Activated naive CD8-positive, alpha-beta T cell (primary cell): ENCODE measurements at regions not wholly inside any gene's neighbourhood (a gene's known extent, or its start where the extent isn't known, plus 50 kb on each side); places are given as distances from the start of the nearest gene placed in this dataset.

Source experiments
- H3K27ac Mint-ChIP-seq: one replicate; pipeline ENCODE4 v1.8.0; 2021; ENCODE audit warnings: mixed read lengths
- H3K27me3 Mint-ChIP-seq: one replicate; pipeline ENCODE4 v1.8.0; 2021; ENCODE audit warnings: mixed read lengths
- H3K36me3 Mint-ChIP-seq: one replicate; pipeline ENCODE4 v1.8.0; 2021; ENCODE audit warnings: mixed read lengths
- H3K4me1 Mint-ChIP-seq: one replicate; pipeline ENCODE4 v1.8.0; 2021; ENCODE audit warnings: low read depth, mixed read lengths
- H3K4me3 Mint-ChIP-seq: one replicate; pipeline ENCODE4 v1.8.0; 2021; ENCODE audit warnings: mild to moderate bottlenecking, mixed read lengths
- H3K9me3 Mint-ChIP-seq: one replicate; pipeline ENCODE4 v1.8.0; 2021; ENCODE audit warnings: low read depth, mixed read lengths

GRCh38 chr9:93827545-93828330 lies 127.4 kb downstream of the BARX1 start:
- Mint-ChIP-seq H3K27me3 (peaks cover 25% of the 10 kb centered on the region), H3K27ac (no peak overlapping the region), H3K4me1 (peaks cover 8% of the 10 kb centered on the region), H3K9me3 (no peaks in the 10 kb centered on the region), H3K4me3 (no peak overlapping the region), H3K36me3 (no peaks in the 10 kb centered on the region)

GRCh38 chr9:93826905-93827544 lies 128.1 kb downstream of the BARX1 start:
- no peaks in the 10 kb centered on the region for H3K9me3 Mint-ChIP-seq
- H3K27me3 Mint-ChIP-seq: peaks cover 25% of the 10 kb centered on the region
- peaks cover 8% of the 10 kb centered on the region for H3K4me1 Mint-ChIP-seq
- no peak overlapping the region for H3K27ac Mint-ChIP-seq
- no peaks in the 10 kb centered on the region for H3K36me3 Mint-ChIP-seq
- H3K4me3 Mint-ChIP-seq: peak overlapping the region; percentile 60

GRCh38 chr9:93826209-93826608 lies 128.9 kb downstream of the BARX1 start:
- no peak overlapping the region for H3K27ac Mint-ChIP-seq
- H3K36me3 Mint-ChIP-seq: no peaks in the 10 kb centered on the region
- H3K9me3 Mint-ChIP-seq: no peaks in the 10 kb centered on the region
- peaks cover 25% of the 10 kb centered on the region for H3K27me3 Mint-ChIP-seq
- peak overlapping the region; percentile 21 for H3K4me3 Mint-ChIP-seq
- H3K4me1 Mint-ChIP-seq: peaks cover 8% of the 10 kb centered on the region

- no peak overlapping the region for H3K4me3 Mint-ChIP-seq
- peaks cover 8% of the 10 kb centered on the region for H3K4me1 Mint-ChIP-seq
- no peak overlapping the region for H3K27ac Mint-ChIP-seq
- peaks cover 28% of the 10 kb centered on the region for H3K27me3 Mint-ChIP-seq
- H3K9me3 Mint-ChIP-seq: no peaks in the 10 kb centered on the region
- H3K36me3 Mint-ChIP-seq: no peaks in the 10 kb centered on the region
Measured at GRCh38 chr9:93825348-93826115, 129.6 kb downstream of the BARX1 start.

DNA sequence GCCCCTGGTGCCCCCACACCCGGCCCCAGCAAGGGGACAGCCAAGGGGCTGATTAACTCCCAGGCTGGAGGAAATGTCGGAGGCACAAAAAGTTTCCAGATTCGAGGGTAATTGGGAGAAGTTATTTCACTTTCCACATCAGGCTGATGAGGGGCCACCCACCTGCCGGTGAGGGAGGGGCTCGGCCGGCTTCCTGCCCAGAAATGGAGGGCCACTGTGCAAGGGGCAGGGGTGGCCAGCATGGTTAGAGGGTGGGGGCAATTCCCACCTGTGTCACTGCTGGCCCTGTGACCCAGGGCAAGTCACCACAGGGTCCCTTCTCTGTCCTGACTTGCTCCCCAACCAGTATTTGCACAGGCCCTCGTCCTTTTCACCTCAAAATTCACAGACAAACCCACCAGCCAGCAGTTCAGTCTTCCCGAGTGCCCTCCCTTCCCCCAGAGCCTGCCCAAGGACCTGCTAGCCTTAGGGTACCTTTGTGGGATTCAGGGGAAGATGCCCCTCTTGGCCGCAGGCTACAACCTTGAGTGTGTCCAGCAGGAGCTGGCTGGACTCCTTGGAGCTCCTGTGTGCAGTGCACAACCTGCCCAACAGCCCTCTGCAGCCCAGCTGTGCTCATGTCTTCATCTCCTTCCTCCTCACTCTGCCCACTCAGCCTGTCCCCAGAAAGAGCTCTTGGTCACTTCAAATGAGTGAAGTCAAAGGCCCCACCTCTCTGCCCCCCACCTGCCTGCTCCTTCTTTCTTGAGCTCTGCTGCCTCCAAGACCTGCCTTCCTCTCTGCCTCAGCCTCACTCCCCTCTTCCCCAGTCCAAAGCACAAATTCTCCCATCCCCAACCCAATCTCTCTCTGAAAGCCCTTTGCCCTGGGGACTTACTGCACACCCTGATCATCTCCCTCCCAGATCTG lies 130.5 kb downstream of the BARX1 start:
- Mint-ChIP-seq H3K27ac (no peak overlapping the region), H3K4me1 (peaks cover 8% of the 10 kb centered on the region), H3K9me3 (no peaks in the 10 kb centered on the region), H3K27me3 (peaks cover 34% of the 10 kb centered on the region), H3K4me3 (no peak overlapping the region), H3K36me3 (no peaks in the 10 kb centered on the region)

GRCh38 chr9:93823245-93824072 lies 131.7 kb downstream of the BARX1 start:
- H3K36me3 Mint-ChIP-seq: no peaks in the 10 kb centered on the region
- peaks cover 31% of the 10 kb centered on the region for H3K27me3 Mint-ChIP-seq
- H3K9me3 Mint-ChIP-seq: no peaks in the 10 kb centered on the region
- H3K27ac Mint-ChIP-seq: no peak overlapping the region
- no peak overlapping the region for H3K4me3 Mint-ChIP-seq
- H3K4me1 Mint-ChIP-seq: peaks cover 8% of the 10 kb centered on the region

GRCh38 chr9:93822229-93822628 lies 132.9 kb downstream of the BARX1 start:
- H3K9me3 Mint-ChIP-seq: no peaks in the 10 kb centered on the region
- H3K4me3 Mint-ChIP-seq: no peak overlapping the region
- peaks cover 8% of the 10 kb centered on the region for H3K4me1 Mint-ChIP-seq
- no peaks in the 10 kb centered on the region for H3K36me3 Mint-ChIP-seq
- H3K27me3 Mint-ChIP-seq: peaks cover 31% of the 10 kb centered on the region
- no peak overlapping the region for H3K27ac Mint-ChIP-seq

DNA sequence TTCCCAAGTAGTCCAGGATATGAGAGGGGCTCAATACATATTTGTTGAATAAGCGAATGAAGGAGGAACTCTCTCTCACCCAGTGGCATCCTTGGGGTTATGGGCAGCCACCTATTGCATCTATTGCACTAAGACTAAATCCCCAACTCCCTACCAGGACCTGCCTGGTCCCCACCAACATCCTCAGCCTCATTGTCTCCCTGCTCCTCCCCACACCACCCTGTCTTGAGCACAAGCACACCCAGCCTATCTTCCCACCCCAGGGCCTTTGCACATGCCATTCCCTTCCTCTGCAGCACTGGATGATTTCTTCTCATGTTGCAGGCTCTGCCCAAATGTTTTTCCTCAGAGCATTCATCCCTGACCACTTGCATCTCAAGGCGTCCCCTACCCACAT lies 133.8 kb downstream of the BARX1 start:
- Mint-ChIP-seq H3K9me3 (no peaks in the 10 kb centered on the region), H3K4me3 (no peak overlapping the region), H3K27ac (no peak overlapping the region), H3K4me1 (peaks cover 2% of the 10 kb centered on the region), H3K36me3 (no peaks in the 10 kb centered on the region), H3K27me3 (peaks cover 31% of the 10 kb centered on the region)

- Mint-ChIP-seq H3K27me3 (peaks cover 29% of the 10 kb centered on the region), H3K9me3 (no peaks in the 10 kb centered on the region), H3K4me1 (no peaks in the 10 kb centered on the region), H3K36me3 (no peaks in the 10 kb centered on the region), H3K27ac (no peak overlapping the region), H3K4me3 (no peak overlapping the region)
Measured at GRCh38 chr9:93820667-93821306, 134.4 kb downstream of the BARX1 start.

GRCh38 chr9:93819905-93820304 lies 135.2 kb downstream of the BARX1 start:
- Mint-ChIP-seq H3K9me3 (no peaks in the 10 kb centered on the region), H3K27me3 (peaks cover 27% of the 10 kb centered on the region), H3K4me3 (no peak overlapping the region), H3K36me3 (no peaks in the 10 kb centered on the region), H3K27ac (no peak overlapping the region), H3K4me1 (no peaks in the 10 kb centered on the region)

GRCh38 chr9:93818827-93819472 lies 136.2 kb downstream of the BARX1 start:
- Mint-ChIP-seq H3K27ac (no peak overlapping the region), H3K4me1 (no peaks in the 10 kb centered on the region), H3K9me3 (no peaks in the 10 kb centered on the region), H3K4me3 (no peak overlapping the region), H3K27me3 (peaks cover 27% of the 10 kb centered on the region), H3K36me3 (no peaks in the 10 kb centered on the region)

DNA sequence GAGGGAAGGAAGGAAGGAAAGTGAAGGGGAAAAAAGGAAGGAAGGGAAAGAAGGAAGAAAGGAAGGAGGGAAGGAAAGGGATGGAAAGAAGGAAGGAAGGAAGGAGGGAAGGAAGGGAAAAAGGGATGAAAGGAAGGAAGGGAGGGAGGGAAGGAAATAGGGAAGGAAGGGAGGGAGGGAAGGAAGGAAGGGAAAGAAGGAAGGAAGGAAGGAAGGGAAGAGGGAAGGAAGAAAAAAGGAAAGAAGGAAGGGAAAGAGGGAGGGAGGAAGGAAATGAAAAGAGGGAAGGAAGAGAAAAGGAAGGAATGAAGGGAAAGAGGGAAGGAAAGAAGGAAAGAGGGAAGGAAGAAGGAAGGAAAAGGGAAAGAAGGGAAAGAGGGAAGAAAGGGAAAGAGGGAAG lies 136.9 kb downstream of the BARX1 start:
- no peaks in the 10 kb centered on the region for H3K9me3 Mint-ChIP-seq
- H3K27ac Mint-ChIP-seq: no peak overlapping the region
- H3K4me1 Mint-ChIP-seq: no peaks in the 10 kb centered on the region
- peaks cover 29% of the 10 kb centered on the region for H3K27me3 Mint-ChIP-seq
- H3K4me3 Mint-ChIP-seq: no peak overlapping the region
- no peaks in the 10 kb centered on the region for H3K36me3 Mint-ChIP-seq

GRCh38 chr9:93815677-93816076 lies 139.5 kb downstream of the BARX1 start:
- Mint-ChIP-seq H3K4me1 (no peaks in the 10 kb centered on the region), H3K36me3 (no peaks in the 10 kb centered on the region), H3K9me3 (no peaks in the 10 kb centered on the region), H3K4me3 (no peak overlapping the region), H3K27ac (no peak overlapping the region), H3K27me3 (peaks cover 23% of the 10 kb centered on the region)
